Panc1 (cell line): ENCODE measurements at regions not wholly inside any gene's neighbourhood (a gene's known extent, or its start where the extent isn't known, plus 50 kb on each side); places are given as distances from the start of the nearest gene placed in this dataset.

Experiments
- CTCF ChIP-seq: fragments of 450-650 bp; IDR thresholded peaks from 2 replicates; pipeline ENCODE4 v1.5.1; 2017; ENCODE audit warnings: mild to moderate bottlenecking
- POLR2AphosphoS5 ChIP-seq: IDR thresholded peaks from 2 replicates; pipeline ENCODE4 v1.6.1; 2012; ENCODE audit warnings: mild to moderate bottlenecking, low read depth, low read length, moderate library complexity
- REST ChIP-seq, 2 experiments: IDR thresholded peaks; 2 replicates each; pipeline ENCODE4 v1.6.1; 2011 to 2012; ENCODE audit warnings: low read depth in 2 of 2, control low read depth in 1 of 2, low read length in 1 of 2, mild to moderate bottlenecking in 1 of 2, moderate library complexity in 1 of 2; ENCODE audit not compliant: insufficient read depth in 1 of 2
- TCF7L2 ChIP-seq: IDR thresholded peaks from 2 replicates; pipeline ENCODE4 v1.6.1; 2011; ENCODE audit warnings: mild to moderate bottlenecking, low read depth, low read length, inconsistent platforms

DNA sequence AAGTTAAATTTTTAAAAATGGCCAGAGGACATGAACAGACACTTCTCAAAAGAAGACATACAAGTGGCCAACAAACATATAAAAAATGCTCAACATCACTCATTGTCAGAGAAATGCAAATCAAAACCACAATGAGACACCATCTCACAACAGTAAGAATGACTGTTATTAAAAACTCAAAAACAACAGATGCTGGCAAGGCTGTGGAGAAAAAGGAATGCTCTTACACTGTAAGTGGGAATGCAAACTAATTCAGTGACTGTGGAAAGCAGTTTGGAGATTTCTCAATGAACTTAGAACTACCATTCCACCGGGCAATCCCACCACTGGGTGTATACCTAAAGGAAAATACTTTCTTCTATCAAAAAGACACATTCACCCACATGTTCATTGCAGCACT, 168.5 kb upstream of the PIK3R1 start:
- TF ChIP-seq CTCF = no peak
- no peak for TF ChIP-seq POLR2AphosphoS5
- TF ChIP-seq REST (IDR thresholded peaks at IDR 0.05; ENCODE audit: insufficient read depth in 1 of 2, low read depth in 2 of 2, low read length in 1 of 2) = no peak
- no peak for TF ChIP-seq TCF7L2
